ENCODE measurements at regions not wholly inside any gene's neighbourhood (a gene's known extent, or its start where the extent isn't known, plus 50 kb on each side); places are given as distances from the start of the nearest gene placed in this dataset.
"Not testable (repeated sequence)": the region's sequence is repeated elsewhere in the genome, so short reads cannot be mapped to it uniquely, and the experiment has no call there.

GRCh38 chrX:96502507-96502906, 182.1 kb upstream of the DIAPH2 start:
- H3K27ac ChIP-seq, result no peak overlapping the region
- TF ChIP-seq, protein P1, sequence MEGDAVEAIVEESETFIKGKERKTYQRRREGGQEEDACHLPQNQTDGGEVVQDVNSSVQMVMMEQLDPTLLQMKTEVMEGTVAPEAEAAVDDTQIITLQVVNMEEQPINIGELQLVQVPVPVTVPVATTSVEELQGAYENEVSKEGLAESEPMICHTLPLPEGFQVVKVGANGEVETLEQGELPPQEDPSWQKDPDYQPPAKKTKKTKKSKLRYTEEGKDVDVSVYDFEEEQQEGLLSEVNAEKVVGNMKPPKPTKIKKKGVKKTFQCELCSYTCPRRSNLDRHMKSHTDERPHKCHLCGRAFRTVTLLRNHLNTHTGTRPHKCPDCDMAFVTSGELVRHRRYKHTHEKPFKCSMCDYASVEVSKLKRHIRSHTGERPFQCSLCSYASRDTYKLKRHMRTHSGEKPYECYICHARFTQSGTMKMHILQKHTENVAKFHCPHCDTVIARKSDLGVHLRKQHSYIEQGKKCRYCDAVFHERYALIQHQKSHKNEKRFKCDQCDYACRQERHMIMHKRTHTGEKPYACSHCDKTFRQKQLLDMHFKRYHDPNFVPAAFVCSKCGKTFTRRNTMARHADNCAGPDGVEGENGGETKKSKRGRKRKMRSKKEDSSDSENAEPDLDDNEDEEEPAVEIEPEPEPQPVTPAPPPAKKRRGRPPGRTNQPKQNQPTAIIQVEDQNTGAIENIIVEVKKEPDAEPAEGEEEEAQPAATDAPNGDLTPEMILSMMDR (conservative IDR thresholded peaks at IDR 0.05), result no peak

GRCh38 chrX:96529386-96529785, 155.3 kb upstream of the DIAPH2 start:
- not testable (repeated sequence) for H3K27ac ChIP-seq

DNA sequence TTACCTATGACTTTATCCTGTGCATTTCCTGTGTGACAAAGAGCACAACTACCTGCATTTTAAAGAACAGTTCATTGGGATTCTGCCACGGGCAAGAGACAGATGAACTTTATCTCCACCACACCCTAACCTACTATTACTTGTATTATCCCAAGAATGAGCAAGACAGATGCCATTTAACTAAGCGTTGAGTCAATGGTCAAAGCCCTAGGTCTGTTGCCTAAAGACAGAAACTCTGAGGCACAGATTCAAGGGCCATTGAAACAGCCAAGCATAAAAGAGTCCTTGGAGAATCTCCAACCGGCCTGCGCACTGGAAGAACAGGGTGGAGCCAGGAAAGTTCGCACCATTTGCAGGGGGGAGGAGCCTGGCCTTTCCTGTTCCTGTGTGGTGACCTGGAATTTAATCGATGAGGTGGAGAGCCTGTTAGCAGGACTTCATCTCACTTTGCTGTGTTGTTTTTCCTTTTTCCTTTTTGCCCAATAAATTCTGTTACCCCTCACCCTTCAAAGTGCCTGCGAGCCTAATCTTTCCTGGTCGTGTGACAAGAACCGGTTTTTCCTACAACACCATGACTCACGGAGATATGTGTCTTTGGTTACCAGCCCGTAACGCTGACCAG, 146.4 kb upstream of the DIAPH2 start:
- peak overlapping the region; percentile 73 for H3K27ac ChIP-seq
- TF ChIP-seq, protein P1 (conservative IDR thresholded peaks at IDR 0.05), result no peak

- H3K27ac ChIP-seq, result peak overlapping the region; percentile 73
- TF ChIP-seq, protein P1 (conservative IDR thresholded peaks at IDR 0.05), result no peak
Observed at GRCh38 chrX:96540111-96540631, 144.5 kb upstream of the DIAPH2 start.

GRCh38 chrX:96546281-96546680, 138.4 kb upstream of the DIAPH2 start:
- H3K27ac ChIP-seq, result not testable (repeated sequence)

DNA sequence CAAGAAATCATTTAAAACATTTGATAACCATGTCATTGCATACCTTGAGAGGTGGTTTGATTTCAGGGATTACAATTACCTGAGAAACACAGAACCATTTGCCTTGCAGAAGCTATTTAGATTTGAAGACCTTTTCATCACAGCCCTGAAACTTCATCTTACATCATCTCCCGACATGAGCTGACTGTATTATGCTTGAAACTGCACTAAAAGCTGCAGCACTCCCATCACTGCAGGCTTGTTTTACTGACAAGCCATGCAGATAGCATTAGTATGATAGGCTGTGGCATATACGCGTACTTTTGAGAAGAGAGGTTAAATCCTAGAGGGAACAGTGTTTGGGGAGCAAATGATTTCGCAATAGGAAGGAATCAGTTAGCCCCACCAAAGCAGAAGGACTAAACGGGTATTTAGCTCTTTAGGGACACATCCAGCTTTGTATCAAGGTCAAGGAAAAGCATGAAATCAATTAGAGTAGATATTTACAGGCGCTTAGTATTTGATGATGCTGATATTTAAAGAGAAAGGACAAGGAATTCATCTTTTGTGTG, 133.2 kb upstream of the DIAPH2 start:
- H3K27ac ChIP-seq, result no peak overlapping the region
- TF ChIP-seq, protein P1 (conservative IDR thresholded peaks at IDR 0.05), result no peak

DNA sequence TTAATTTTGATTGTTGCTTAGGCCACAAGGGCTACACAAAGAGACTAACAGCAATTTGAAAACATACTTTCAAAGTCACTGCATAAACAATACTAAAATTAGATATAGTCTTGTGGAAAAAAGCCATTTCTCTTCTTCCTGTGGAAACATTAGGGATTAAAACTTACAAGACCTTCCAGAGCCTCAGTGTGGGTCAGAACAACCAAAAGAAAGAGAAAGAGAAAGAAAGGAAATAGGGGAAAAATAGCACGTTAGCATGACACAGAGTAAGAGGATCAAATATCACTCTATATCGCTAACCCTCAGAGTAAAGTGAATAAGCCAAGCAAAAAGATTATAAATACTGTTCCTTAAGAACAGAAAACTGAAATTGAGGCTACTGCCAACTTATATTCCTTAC, 127.8 kb upstream of the DIAPH2 start:
- no peak overlapping the region for H3K27ac ChIP-seq
- TF ChIP-seq, protein P1 (conservative IDR thresholded peaks at IDR 0.05), result no peak

GRCh38 chrX:96561129-96561528, 123.5 kb upstream of the DIAPH2 start:
- not testable (repeated sequence) for H3K27ac ChIP-seq

DNA sequence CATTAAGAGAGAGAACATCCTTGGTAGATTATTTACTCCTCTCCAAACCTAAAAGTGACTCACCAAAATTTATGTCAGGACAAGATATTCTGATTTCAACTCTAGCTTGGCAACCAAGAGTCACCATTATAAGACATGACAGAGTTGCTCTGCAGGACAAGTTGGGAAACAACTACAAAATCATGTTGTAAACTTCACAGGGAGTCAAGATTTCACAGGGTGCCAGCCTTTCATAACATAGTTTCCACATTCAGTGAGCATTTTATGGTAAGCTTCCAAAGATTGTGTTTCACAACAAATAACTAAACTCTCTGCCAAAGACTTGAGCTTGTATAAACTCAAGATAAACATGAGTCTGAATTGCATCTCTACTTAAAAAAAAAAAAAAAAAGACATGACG, 121.0 kb upstream of the DIAPH2 start:
- TF ChIP-seq, protein P1 (conservative IDR thresholded peaks at IDR 0.05), result no peak
- H3K27ac ChIP-seq, result no peak overlapping the region; the same call in 1 of the 2 replicates

All from VCaP (cell line).